Fibroblast of skin of left biceps (primary cell): ENCODE measurements at regions not wholly inside any gene's neighbourhood (a gene's known extent, or its start where the extent isn't known, plus 50 kb on each side); places are given as distances from the start of the nearest gene placed in this dataset.

Source experiments
- DNase-seq, 2 experiments: peaks; one replicate each; pipeline ENCODE4 v3.0.0-alpha.2; 2013; ENCODE audit warnings: low read depth in 2 of 2

DNA sequence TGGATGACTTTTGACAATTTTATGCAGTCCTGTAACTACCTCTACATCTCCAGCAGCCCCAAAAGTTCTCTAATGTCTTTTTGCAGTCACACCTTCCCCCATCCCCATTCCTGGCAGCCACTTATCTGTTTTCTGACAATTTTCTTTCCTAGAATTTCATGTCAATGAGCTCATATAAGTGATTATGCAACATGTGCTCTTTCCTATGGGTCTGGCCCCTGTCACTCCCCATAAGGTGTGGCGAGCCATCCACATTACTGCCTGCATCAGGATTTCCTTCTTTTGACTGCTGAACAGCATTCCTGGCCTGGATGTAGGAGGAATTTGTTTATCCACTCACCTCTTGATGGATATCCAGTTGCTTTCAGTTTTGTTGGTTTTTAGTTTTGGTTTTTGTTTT lies 146.7 kb upstream of the MGMT start:
- no peak for DNase-seq

DNA sequence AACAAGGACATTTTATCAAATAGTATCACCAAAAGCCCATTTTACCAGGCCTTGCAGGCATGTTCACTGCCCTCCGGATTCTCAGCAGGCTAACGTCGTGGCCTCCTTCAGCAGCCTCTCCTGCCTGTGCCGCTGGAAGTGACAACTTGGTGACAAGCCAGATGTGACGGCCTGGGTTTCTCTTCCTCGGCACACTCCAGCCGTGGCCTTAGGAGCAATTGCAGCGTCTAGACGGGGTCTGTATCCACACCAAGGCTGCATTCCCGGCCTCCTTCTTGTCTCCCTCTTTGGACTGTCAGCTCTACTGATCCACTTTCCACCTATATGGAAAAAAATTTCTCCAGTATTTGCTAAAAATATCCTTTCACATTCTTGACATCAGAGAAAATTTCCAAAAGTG lies 145.3 kb upstream of the MGMT start:
- DNase-seq: no peak

DNA sequence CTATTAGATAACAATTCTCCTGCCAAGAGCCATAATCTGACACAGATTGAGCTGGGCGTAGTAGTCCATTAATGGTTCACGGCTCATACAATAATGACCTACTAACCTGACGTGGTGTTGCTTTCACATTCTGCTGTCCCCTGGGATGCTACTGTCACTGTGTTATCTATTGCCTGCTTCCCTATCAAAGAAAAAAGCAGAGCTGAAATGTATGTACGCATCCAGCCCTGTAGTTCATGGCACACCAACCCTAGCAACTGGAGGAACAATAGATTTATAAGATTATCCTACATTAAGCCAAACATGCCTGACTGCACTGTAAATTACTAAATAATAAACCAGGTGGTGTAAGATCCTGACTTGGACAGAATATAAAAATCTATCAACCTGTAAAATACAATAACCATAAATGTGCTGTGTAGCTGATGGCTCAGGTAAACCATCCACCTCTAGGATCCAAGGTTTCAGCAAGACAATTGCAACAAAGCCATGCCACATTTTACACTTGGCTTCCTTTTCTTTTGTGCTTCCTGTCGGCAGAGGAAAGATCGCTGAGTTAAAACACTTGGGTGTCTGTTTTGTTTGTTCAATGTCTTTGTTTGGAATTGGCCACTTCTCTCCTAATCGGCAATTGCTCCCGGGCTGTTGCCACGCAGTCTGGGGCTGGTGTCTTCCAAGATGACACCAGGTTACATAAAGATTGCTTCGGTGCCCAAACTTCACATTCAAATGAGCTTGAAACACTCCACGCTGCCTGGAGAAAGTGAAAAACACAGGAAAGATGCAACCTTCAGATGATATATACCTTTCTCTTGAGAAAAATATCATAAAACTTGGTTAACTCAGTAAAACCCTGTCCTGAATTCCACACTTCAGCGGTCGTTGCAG lies 143.9 kb upstream of the MGMT start:
- DNase-seq: no peak

DNA sequence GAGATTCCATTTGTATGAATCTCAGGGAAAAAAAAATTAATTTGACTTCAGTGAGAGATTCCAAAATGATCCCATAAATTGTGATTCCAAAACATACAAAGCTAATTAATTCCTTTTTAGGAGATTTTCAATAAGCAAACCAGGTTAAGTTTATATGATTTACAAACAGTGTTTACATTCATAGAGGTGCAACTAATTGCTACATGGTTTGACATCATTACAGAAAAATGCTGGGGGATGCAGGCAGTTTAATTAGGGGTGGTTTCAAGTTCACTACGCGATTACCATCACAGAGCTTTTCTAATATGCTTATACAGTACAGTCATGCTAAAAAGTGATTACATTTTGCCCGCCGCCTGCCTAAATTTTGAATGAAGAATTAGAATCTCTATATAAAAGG lies 143.2 kb upstream of the MGMT start:
- DNase-seq: no peak

DNA sequence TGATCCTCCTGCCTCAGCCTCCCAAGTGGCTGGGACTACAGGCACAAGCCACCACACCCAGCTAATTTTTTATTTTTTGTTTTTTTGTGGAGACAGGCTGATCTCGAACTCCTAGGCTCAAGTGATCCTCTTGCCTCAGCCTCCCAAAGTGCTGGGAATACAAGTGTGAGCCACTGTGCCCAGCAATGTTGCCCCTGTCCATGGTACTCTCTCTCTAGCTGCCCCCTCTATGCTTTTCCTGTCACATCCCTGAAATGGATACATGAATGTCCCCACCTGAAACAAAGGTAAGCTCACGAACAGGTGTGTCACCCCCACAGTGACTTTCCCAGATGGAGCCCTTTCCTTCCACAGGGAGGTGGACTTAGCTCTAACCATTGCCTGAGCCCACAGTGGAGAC lies 141.1 kb upstream of the MGMT start:
- no peak for DNase-seq

DNA sequence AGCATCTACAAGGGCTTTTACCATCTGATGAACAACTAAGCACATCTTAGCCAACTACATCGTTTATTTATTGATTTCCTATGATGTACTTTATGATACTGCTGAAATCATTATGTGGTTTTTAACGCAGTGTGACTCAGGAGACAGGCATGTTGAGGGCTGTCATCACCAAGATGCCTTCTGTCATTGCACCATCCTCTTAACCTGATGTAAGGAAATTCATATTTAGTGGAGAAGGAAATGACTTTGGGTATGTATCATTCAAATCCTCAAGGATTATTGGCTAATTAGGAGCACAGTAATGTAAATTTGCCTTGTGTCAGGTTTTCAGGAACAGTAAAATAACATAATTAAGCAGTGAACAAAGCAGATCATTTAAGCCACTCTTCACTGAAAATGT lies 138.5 kb upstream of the MGMT start:
- DNase-seq: peak in 1 of 2 experiments; percentile 6

DNA sequence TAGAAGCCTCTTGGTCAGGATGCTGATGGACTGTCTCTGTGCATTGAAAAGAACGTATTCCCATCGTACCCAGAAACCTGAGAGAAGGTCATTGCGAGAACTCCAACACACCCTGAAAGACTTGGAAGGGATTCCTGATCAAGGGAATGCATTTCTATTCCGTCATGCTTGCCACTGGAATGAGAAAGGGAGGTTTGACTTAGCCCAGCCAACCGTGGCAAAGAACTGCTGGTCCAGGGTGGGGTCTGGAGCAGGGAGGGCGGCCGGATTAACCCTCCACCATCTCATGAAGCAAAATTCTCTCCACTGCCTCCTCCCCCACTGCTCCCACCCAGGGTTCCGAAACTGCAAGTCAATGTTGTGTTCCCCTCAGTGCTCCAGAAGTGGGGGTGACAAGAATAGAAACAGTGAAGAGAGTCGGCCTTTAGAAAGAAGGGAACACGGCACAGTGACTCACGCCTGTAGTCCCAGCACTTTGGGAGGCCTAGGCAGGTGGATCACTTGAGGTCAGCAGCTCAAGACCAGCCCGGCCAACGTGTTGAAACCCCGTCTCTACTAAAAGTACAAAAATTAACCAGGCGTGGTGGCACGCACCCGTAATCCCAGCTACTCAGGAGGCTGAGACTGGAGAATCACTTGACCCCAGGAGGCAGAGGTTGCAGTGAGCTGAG lies 137.5 kb upstream of the MGMT start:
- DNase-seq: no peak

DNA sequence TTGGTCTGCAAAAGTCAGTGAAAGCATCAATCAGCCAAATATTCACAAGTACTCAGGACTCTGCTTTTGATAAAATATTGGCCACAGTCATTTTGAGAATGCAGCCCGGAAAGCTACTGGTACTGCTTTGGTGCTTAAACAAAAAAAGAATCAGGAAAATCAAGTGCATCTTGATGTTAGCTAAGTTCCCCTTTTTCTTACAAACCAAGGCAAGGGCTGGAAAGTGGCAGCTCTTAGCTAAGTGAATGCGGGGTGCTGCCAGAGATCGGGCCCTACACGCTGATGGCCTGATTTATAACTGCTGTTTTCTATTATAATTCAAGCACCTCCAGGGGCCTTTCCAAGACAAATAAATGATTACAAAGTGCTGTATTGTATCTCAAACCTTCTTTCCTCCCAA lies 136.8 kb upstream of the MGMT start:
- no peak for DNase-seq

DNA sequence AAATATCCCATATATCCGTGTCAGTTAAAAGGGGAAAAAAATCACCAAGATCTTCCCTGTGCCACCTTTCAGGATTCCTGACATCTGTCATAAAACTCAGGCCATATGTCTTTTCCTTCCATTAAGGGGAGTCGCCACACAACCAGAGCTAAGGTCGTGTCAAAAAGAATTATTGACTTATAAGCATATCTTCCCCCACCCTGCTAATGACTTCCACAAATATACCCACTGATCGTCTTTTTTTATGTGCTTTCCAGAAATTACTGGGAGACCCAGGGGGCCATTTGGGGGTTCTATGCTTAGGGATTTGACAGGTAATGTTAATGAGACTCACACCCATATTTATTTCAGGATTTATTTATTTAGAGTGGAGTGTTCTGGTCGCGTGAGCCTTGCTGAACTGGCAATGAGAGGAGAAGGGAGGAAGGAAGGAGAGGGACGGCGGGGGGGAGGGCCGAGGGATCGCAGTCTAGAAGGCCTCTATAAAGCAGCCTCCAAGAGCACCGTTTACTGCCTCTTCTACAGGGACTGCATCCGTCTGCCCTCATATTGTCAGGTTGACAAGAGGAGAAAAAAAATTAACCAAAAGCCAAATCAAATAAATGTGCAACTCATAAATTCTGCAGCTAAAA lies 135.7 kb upstream of the MGMT start:
- DNase-seq: no peak

- DNase-seq: no peak
Observed at GRCh38 chr10:129331839-129332220, 135.2 kb upstream of the MGMT start.

GRCh38 chr10:129332476-129332875 lies 134.6 kb upstream of the MGMT start:
- DNase-seq: no peak

DNA sequence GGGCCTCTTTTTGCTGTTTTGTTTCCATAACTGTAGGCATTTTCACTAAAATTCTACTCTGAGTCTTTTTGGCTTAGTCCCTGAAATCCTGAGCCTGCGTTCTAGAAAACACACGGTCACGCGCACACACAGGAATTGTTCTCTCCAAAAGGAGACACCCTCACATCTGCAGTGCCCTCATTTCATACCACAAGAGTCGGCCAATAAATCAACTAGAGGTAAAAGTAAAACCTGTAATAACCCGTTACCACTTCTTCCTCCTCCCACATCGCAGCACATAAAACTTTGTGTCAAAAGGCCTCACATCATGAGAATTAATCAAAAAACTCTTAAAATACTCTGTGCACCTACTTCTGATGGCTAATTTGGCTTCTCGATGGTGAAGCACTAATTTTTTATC lies 133.3 kb upstream of the MGMT start:
- DNase-seq: no peak

DNA sequence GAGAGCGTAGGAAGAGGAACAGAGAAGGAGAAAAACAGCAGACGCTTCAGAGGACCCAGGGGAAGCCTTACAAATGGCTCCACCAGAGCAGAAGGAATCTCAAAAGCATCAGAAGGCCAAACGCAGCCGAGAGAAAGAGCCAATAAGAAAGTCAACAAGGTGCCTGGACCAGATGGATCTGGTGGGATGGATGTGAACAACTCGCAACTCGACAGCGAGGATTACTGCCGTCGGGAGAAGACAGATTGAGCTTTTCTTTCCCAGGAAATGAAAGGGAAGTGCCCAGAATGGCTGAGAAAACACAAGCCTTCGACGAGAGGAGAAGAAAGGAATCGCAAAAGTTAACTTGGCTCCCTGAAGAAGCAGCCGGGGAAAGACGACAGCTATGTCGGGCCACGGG lies 132.8 kb upstream of the MGMT start:
- DNase-seq: no peak

DNA sequence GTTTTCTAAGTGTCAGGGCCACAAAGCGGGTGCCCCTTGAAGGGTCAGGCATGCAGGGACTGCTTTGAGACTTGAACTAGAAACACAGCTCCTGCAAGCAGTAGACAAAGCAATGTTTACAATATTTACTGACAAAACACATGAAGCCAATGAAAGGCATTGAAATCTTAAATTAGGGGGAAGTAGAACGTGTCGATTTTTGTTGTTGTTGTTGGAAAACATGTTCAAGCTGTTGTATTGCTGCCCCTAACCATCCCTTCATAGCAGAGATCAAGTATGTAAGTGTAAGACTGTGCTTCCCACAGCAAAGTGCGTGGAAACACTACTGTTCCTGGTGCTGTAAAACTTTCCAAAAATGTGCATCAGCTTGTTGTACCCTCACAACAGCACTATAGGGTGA lies 131.6 kb upstream of the MGMT start:
- DNase-seq: no peak

GRCh38 chr10:129335942-129336341 lies 131.1 kb upstream of the MGMT start:
- no peak for DNase-seq

DNA sequence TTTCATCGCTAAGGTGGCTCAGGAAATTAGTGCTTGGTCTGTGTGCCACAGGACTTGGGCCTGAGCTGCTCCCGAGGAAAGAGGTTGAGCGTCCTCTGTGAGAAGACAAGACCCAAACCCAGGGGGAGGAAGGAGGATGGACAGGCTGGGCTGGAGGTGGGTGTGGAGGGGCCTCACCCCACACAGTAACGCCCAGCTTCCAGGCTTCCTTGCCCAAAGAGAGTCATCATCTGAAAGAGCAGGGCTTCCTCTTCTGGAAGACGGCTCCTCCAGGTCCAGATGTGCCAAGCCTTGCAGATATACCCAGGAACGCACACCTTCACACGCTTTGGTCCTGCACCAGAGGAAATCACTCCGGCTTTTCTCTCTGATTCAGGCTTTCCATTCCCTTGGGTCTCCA lies 127.8 kb upstream of the MGMT start:
- no peak for DNase-seq

GRCh38 chr10:129339841-129340240 lies 127.2 kb upstream of the MGMT start:
- DNase-seq: no peak

DNA sequence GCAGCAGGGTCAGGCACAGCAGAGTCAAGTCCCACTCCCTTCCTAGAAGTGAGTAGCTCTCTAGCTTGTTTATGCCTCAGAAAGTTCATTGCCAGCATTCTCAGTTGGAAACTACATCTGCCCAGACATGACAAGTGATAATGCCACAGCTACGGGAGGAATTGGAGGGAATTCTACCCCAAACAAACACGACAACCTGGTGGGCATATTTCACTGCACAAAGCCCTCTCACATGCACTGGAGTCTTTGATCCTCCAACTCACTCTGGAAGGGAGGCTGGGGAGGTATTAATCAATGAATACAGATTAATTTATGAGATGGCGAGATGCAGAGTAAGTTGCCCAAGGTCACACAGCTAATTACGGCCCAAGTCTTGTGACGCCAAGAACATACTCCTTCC lies 126.0 kb upstream of the MGMT start:
- no peak for DNase-seq

GRCh38 chr10:129342385-129342784 lies 124.7 kb upstream of the MGMT start:
- no peak for DNase-seq

DNA sequence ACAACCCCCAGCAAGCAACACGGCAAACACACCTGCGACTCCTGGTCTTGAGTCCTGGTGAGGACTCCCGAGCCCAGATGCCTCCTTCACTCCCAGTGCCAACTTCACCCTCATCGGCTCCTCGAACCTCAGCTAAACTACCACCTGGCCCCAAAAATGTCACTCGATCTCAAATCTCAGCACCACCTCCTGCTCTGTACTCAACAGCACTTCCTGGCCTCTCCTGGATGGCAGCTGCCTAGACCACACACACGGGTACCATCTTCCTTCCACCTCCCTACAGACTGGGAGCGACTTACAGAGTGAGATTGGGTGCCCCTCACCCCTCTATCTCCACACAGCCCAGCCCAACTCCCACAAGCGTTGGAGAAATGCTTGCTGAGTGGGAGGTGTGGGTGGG lies 123.9 kb upstream of the MGMT start:
- DNase-seq: no peak

DNA sequence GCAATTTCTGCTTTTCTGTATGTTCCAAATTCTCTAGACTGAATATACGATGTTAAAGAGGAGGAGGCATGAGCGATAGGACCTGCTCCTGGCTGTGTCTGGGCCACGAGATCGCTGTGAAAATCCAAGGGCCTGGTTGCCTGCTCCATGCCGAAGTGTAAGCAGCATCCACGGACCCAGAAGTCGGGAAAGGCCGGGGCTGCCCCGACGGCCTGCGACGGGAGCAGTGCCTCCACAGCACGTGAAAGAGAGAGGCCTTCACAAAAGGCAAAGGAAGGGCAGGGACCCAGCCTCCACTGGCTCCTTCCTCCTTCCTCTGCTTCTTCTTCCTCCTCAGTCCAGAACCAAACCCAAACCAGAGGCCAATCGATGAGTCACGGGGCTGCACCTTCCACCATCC lies 122.9 kb upstream of the MGMT start:
- DNase-seq: no peak

DNA sequence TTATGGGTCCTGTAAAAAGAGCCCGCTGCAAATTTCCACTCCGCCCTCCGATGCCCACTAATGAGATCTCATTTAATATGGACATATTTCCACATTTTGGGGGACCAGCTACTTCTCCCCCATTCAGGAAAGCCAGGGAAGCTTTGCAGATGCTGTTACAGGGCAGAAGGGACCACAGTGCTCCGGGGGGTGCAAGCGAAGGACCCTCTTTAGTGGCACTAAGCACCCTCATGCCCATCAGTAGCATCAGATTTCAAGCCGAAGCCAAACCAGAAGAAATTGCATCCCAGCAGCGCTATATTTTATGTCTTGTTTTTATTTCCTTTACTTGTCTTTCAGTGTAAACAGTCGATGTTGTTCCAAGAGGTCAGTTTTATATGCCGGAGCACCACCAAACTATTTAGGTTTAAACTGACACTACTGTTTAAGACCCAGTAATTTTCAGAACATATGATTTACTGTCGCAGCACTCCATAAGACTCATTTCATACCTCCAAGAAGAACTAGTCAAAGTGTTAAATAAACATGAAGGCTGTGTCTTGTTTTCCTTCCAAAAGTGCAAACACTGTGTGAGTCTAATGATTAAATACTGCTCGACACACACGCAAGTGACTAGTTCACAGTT lies 122.2 kb upstream of the MGMT start:
- DNase-seq: no peak

DNA sequence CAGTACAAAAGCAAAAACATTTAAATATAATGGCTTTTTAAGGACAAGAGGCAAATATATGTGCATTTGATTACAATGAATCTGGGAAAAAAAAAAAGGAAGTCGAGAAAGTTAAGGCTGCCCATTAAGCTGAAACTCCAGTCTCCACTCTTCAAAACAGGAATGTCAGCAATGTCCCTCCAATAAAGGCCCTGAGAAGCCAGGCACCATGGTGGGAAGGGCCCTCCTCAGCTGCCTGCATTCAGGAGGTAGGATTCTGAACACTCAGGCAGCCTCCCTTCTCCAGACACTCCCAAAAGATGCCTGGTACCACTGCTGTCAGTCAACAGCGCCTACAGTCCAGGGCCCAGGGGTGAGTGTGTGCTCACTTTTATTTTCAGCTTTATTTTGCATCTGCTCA lies 121.3 kb upstream of the MGMT start:
- DNase-seq: no peak
